Thyroid gland (tissue), 4 donors: ENCODE measurements at regions not wholly inside any gene's neighbourhood (a gene's known extent, or its start where the extent isn't known, plus 50 kb on each side); places are given as distances from the start of the nearest gene placed in this dataset.

Experiments used
- DNase-seq, 2 donors: peaks; one replicate each; pipeline ENCODE4 v3.0.0-alpha.2; 2019
- H3K27ac ChIP-seq, 3 donors: fragments of 200-600 bp; sonication (generic); 1 replicate in 2 of 3; 2 replicates in 1 of 3; pipeline ENCODE4 v1.5.1; 2016 to 2019; ENCODE audit warnings: mild to moderate bottlenecking in 1 of 3, moderate library complexity in 1 of 3
- H3K27me3 ChIP-seq: fragments of 200-600 bp; sonication (generic); one replicate; pipeline ENCODE4 v1.5.1; 2019
- H3K36me3 ChIP-seq, 2 donors: fragments of 200-600 bp; sonication (generic); one replicate each; pipeline ENCODE4 v1.5.1; 2016 to 2019
- H3K4me1 ChIP-seq, 2 donors: fragments of 200-600 bp; sonication (generic); one replicate each; pipeline ENCODE4 v1.5.1; 2017 to 2019
- H3K4me3 ChIP-seq, 3 donors: fragments of 200-600 bp; sonication (generic); replicated peaks in 1 of 3; 1 replicate in 2 of 3; 2 replicates in 1 of 3; pipeline ENCODE4 v1.5.1; 2016; ENCODE audit warnings: mild to moderate bottlenecking in 1 of 3
- H3K9me3 ChIP-seq: fragments of 200-600 bp; sonication (generic); one replicate; pipeline ENCODE4 v1.5.1; 2017
- CTCF ChIP-seq, 6 experiments: fragments of 200-600 bp in 3 of 6; fragments of 450-650 bp in 3 of 6; sonication (generic) in 3 of 6; IDR thresholded peaks; one replicate each; pipeline ENCODE4 v1.5.1; 2016 to 2019; ENCODE audit warnings: antibody characterized with exemption in 6 of 6, mild to moderate bottlenecking in 2 of 6, inconsistent platforms in 1 of 6, moderate library complexity in 1 of 6
- POLR2A ChIP-seq, 2 donors: fragments of 450-650 bp; IDR thresholded peaks; one replicate each; pipeline ENCODE4 v1.6.1; 2017; ENCODE audit warnings: antibody characterized with exemption in 2 of 2, mild to moderate bottlenecking in 2 of 2, moderate library complexity in 1 of 2
- WGBS, 2 donors: methylation state at CpG; one replicate each; pipeline ENCODE4 v1.1.5; 2017; 5-methylcytosine and 5-hydroxymethylcytosine counted together
- intact Hi-C: fragments of 100-400 bp; cut with DNase I; formaldehyde crosslinking; loops from one replicate; pipeline ENCODE4 v1.15.1; 2023

- no peak for DNase-seq
- H3K27ac ChIP-seq: no peak overlapping the region
- TF ChIP-seq POLR2A (IDR thresholded peaks at IDR 0.05) (no peak), CTCF (IDR thresholded peaks at IDR 0.05) (no peak)
- H3K4me1 ChIP-seq: no peaks in the 10 kb centered on the region
- WGBS, 2 donors: 83 to 89% methylated on average over 2 of the region's 2 CpGs
- H3K36me3 ChIP-seq: no peaks in the 10 kb centered on the region
- no peak overlapping the region for H3K4me3 ChIP-seq
- H3K9me3 ChIP-seq: no peaks in the 10 kb centered on the region
- intact Hi-C loops: no loop called here
- H3K27me3 ChIP-seq: no peaks in the 10 kb centered on the region
These were observed 55.7 kb upstream of the RNPC3 start for GRCh38 chr1:103469801-103470200.

GRCh38 chr1:103467100-103467499, 58.4 kb upstream of the RNPC3 start:
- Histone ChIP-seq H3K9me3 (no peaks in the 10 kb centered on the region), H3K4me1 (no peaks in the 10 kb centered on the region), H3K36me3 (no peaks in the 10 kb centered on the region), H3K27me3 (no peaks in the 10 kb centered on the region), H3K27ac (no peak overlapping the region), H3K4me3 (no peak overlapping the region)
- WGBS, 2 donors: 73 to 85% methylated on average over 3 of the region's 3 CpGs
- intact Hi-C loops: no loop called here
- no peak for DNase-seq
- no peak for TF ChIP-seq POLR2A (IDR thresholded peaks at IDR 0.05)
- no peak for TF ChIP-seq CTCF (IDR thresholded peaks at IDR 0.05)

GRCh38 chr1:103461161-103462105, 64.1 kb upstream of the RNPC3 start:
- intact Hi-C loops: no loop called here
- no peak overlapping the region for H3K4me3 ChIP-seq
- TF ChIP-seq CTCF (IDR thresholded peaks at IDR 0.05): peak in 3 of 6 experiments; percentile 42 to 52 (median 48)
- no peak for TF ChIP-seq POLR2A (IDR thresholded peaks at IDR 0.05)
- no peak for DNase-seq
- H3K27ac ChIP-seq: no peak overlapping the region
- no peaks in the 10 kb centered on the region for H3K4me1 ChIP-seq
- H3K9me3 ChIP-seq: no peaks in the 10 kb centered on the region
- no peaks in the 10 kb centered on the region for H3K36me3 ChIP-seq
- 89 to 95% methylated on average over 1 of the region's 1 CpG for WGBS, 2 donors
- no peaks in the 10 kb centered on the region for H3K27me3 ChIP-seq

GRCh38 chr1:103460511-103460910, 65.0 kb upstream of the RNPC3 start:
- Histone ChIP-seq H3K27me3 (no peaks in the 10 kb centered on the region), H3K9me3 (no peaks in the 10 kb centered on the region), H3K4me3 (no peak overlapping the region), H3K27ac (no peak overlapping the region), H3K4me1 (no peaks in the 10 kb centered on the region), H3K36me3 (no peaks in the 10 kb centered on the region)
- TF ChIP-seq POLR2A (IDR thresholded peaks at IDR 0.05): no peak
- TF ChIP-seq CTCF (IDR thresholded peaks at IDR 0.05): no peak
- WGBS, 2 donors: 80 to 81% methylated on average over 4 of the region's 4 CpGs
- no peak for DNase-seq
- intact Hi-C loops: no loop called here

GRCh38 chr1:103459346-103459745, 66.2 kb upstream of the RNPC3 start:
- H3K27ac ChIP-seq: no peak overlapping the region
- WGBS, 2 donors: 50 to 55% methylated on average over 3 of the region's 3 CpGs
- TF ChIP-seq CTCF (IDR thresholded peaks at IDR 0.05): no peak
- TF ChIP-seq POLR2A (IDR thresholded peaks at IDR 0.05): no peak

More at GRCh38 chr1:103459346-103459745, 66.2 kb upstream of the RNPC3 start:
- intact Hi-C loops: no loop called here
- Histone ChIP-seq H3K4me3 (no peak overlapping the region), H3K36me3 (no peaks in the 10 kb centered on the region), H3K4me1 (no peaks in the 10 kb centered on the region), H3K9me3 (no peaks in the 10 kb centered on the region), H3K27me3 (no peaks in the 10 kb centered on the region)
- no peak for DNase-seq
